GM12892 (cell line): ENCODE measurements at regions not wholly inside any gene's neighbourhood (a gene's known extent, or its start where the extent isn't known, plus 50 kb on each side); places are given as distances from the start of the nearest gene placed in this dataset.

Experiments used
- POLR2A ChIP-seq: IDR thresholded peaks from 2 replicates; pipeline ENCODE4 v1.6.1; 2011; ENCODE audit warnings: low read depth, low read length, control low read depth
- POLR2AphosphoS5 ChIP-seq: IDR thresholded peaks from 2 replicates; pipeline ENCODE4 v1.6.1; 2011; ENCODE audit warnings: low read depth, low read length, control low read depth
- TAF1 ChIP-seq: IDR thresholded peaks from 2 replicates; pipeline ENCODE4 v1.6.1; 2011; ENCODE audit warnings: low read depth, mild to moderate bottlenecking, control low read depth, low read length, borderline replicate concordance

DNA sequence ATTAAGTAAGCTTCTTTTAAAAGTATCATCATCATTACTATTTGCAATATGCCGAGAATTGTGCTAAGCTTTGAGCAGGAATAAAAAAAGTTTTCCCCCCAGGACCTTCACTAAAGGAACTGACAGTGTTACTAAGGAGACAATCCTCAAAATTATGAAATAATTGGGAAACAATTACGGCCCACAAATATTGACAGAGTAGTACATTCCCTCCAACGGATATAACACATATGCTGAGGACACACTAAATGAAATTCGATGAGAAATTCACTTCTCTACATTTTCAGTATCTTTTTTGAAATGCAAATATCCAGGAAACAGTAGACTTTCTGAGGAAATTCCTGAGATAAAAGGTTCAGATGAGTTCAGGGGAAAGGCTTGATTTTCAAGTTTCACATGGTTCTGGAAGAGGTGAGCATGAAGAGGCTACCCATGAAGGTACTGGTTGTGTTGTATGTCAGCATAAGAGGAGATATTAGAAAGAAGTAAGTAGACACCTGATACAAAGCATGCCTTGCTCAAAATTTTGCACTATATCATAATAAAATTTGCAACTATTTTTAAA, 171.2 kb upstream of the NR5A2 start:
- TF ChIP-seq POLR2AphosphoS5 (no peak), TAF1 (no peak), POLR2A (no peak)
